GM23338 (cell line): ENCODE measurements at regions not wholly inside any gene's neighbourhood (a gene's known extent, or its start where the extent isn't known, plus 50 kb on each side); places are given as distances from the start of the nearest gene placed in this dataset.

Experiments used
- ATAC-seq: fragments of 200-7000 bp; cut with Tn5 transposase; 3 replicates; pipeline ENCODE4 v1.9.1; 2020
- DNase-seq: peaks from one replicate; pipeline ENCODE4 v3.0.0-alpha.2; 2015; ENCODE audit warnings: low spot score
- H2AFZ ChIP-seq: fragments of 200-600 bp; sonication (generic); 2 replicates; pipeline ENCODE4 v1.8.0; 2016; ENCODE audit warnings: antibody characterized with exemption, mild to moderate bottlenecking, moderate library complexity
- H3F3A ChIP-seq: fragments of 200-600 bp; sonication (generic); replicated peaks from 2 replicates; pipeline ENCODE4 v1.8.0; 2017; ENCODE audit warnings: antibody characterized with exemption, mixed run types, low read depth
- H3K27ac ChIP-seq: fragments of 200-600 bp; sonication (generic); 2 replicates; pipeline ENCODE4 v1.6.1; 2016; ENCODE audit warnings: low read depth
- H3K27me3 ChIP-seq: fragments of 200-600 bp; sonication (generic); 2 replicates; pipeline ENCODE4 v1.8.0; 2016; ENCODE audit warnings: mild to moderate bottlenecking, mixed run types, moderate library complexity; ENCODE audit not compliant: insufficient read depth
- H3K36me3 ChIP-seq: fragments of 200-600 bp; sonication (generic); 2 replicates; pipeline ENCODE4 v1.8.0; 2016; ENCODE audit warnings: mild to moderate bottlenecking; ENCODE audit not compliant: insufficient read depth
- H3K4me1 ChIP-seq: fragments of 200-600 bp; sonication (generic); 2 replicates; pipeline ENCODE4 v1.8.0; 2016; ENCODE audit warnings: mild to moderate bottlenecking, moderate library complexity; ENCODE audit not compliant: insufficient read depth
- H3K4me2 ChIP-seq: fragments of 200-600 bp; sonication (generic); 2 replicates; pipeline ENCODE4 v1.7.1; 2017; ENCODE audit warnings: mixed run types
- H3K4me3 ChIP-seq: fragments of 200-600 bp; sonication (generic); 2 replicates; pipeline ENCODE4 v1.6.1; 2016; ENCODE audit warnings: mixed run types
- H3K79me2 ChIP-seq: fragments of 200-600 bp; sonication (generic); replicated peaks from 2 replicates; pipeline ENCODE4 v1.8.0; 2017; ENCODE audit warnings: mild to moderate bottlenecking; ENCODE audit not compliant: insufficient read depth
- H3K9me2 ChIP-seq: fragments of 200-600 bp; sonication (generic); 2 replicates; pipeline ENCODE4 v1.8.0; 2017; ENCODE audit not compliant: insufficient read depth
- H4K20me1 ChIP-seq: fragments of 200-600 bp; sonication (generic); replicated peaks from 2 replicates; pipeline ENCODE4 v1.8.0; 2017; ENCODE audit warnings: mild to moderate bottlenecking; ENCODE audit not compliant: insufficient read depth
- H3K27ac Mint-ChIP-seq: 2 replicates; pipeline ENCODE4 v1.8.0; 2020; ENCODE audit warnings: inconsistent platforms, mild to moderate bottlenecking, moderate library complexity, mixed read lengths
- H3K27me3 Mint-ChIP-seq: 3 replicates; pipeline ENCODE4 v1.8.0; 2022; ENCODE audit warnings: low read depth, mild to moderate bottlenecking, moderate library complexity, mixed read lengths, inconsistent platforms; ENCODE audit not compliant: insufficient read depth, poor library complexity
- H3K36me3 Mint-ChIP-seq: 3 replicates; pipeline ENCODE4 v1.8.0; 2021; ENCODE audit warnings: low read depth, mild to moderate bottlenecking, inconsistent platforms, moderate library complexity, mixed read lengths
- H3K4me1 Mint-ChIP-seq: 3 replicates; pipeline ENCODE4 v1.8.0; 2020; ENCODE audit warnings: mild to moderate bottlenecking, inconsistent platforms, mixed read lengths
- H3K4me3 Mint-ChIP-seq: 3 replicates; pipeline ENCODE4 v1.8.0; 2021; ENCODE audit warnings: moderate library complexity, mild to moderate bottlenecking, inconsistent platforms, mixed read lengths
- H3K9me3 Mint-ChIP-seq: 3 replicates; pipeline ENCODE4 v1.8.0; 2020; ENCODE audit warnings: moderate library complexity, mild to moderate bottlenecking, inconsistent platforms, mixed read lengths
- CREB1 ChIP-seq: fragments of 250-450 bp; sonication (Bioruptor Pico); IDR thresholded peaks from 2 replicates; pipeline ENCODE4 v1.5.0; 2020; ENCODE audit warnings: low read depth, mild to moderate bottlenecking, moderate library complexity
- EZH2 ChIP-seq: fragments of 200-600 bp; sonication (generic); IDR thresholded peaks from one replicate; pipeline ENCODE4 v1.8.0; 2017; ENCODE audit warnings: antibody characterized with exemption, mild to moderate bottlenecking, low read depth; ENCODE audit not compliant: unreplicated experiment
- EZH2phosphoT487 ChIP-seq: fragments of 200-600 bp; sonication (generic); IDR thresholded peaks from one replicate; pipeline ENCODE4 v1.8.1; 2018; ENCODE audit warnings: antibody characterized with exemption; ENCODE audit not compliant: unreplicated experiment
- JUNB ChIP-seq: IDR thresholded peaks from one replicate; pipeline ENCODE4 v1.6.1; 2016; ENCODE audit warnings: antibody characterized with exemption; ENCODE audit not compliant: unreplicated experiment
- NANOG ChIP-seq: IDR thresholded peaks from 2 replicates; pipeline ENCODE4 v1.6.1; 2016; ENCODE audit warnings: antibody characterized with exemption, borderline replicate concordance
- POLR2AphosphoS5 ChIP-seq: IDR thresholded peaks from 2 replicates; pipeline ENCODE4 v1.6.1; 2016; ENCODE audit warnings: antibody characterized with exemption, low read depth
- STAT1 ChIP-seq: IDR thresholded peaks from one replicate; pipeline ENCODE4 v1.6.1; 2016; ENCODE audit warnings: antibody characterized with exemption; ENCODE audit not compliant: unreplicated experiment
- ZNF114 ChIP-seq: fragments of 250-450 bp; sonication (Bioruptor Pico); IDR thresholded peaks from 2 replicates; pipeline ENCODE4 v1.5.0; 2020; ENCODE audit warnings: mild to moderate bottlenecking, moderate library complexity
- ZNF331 ChIP-seq: fragments of 250-450 bp; sonication (Bioruptor Pico); IDR thresholded peaks from 2 replicates; pipeline ENCODE4 v1.5.0; 2020; ENCODE audit warnings: low read depth, mild to moderate bottlenecking, moderate library complexity
- TF ChIP-seq, protein P1 (sequence below): fragments of 250-450 bp; sonication (Bioruptor Pico); IDR thresholded peaks from 2 replicates; pipeline ENCODE4 v1.5.0; 2020; ENCODE audit warnings: mild to moderate bottlenecking, moderate library complexity
- TF ChIP-seq, protein P2 (sequence below): IDR thresholded peaks from 2 replicates; pipeline ENCODE4 v1.6.1; 2016; ENCODE audit warnings: antibody characterized with exemption
- TF ChIP-seq, protein P3 (sequence below), 2 experiments: fragments of 200-600 bp in 1 of 2; sonication (generic) in 1 of 2; conservative IDR thresholded peaks; 2 replicates each; pipeline versions ENCODE4 v1.5.1 to v1.6.1; 2016 to 2017; ENCODE audit warnings: antibody characterized with exemption in 2 of 2, low read depth in 2 of 2, mild to moderate bottlenecking in 2 of 2, moderate library complexity in 1 of 2
- TF ChIP-seq, protein P4 (sequence below): IDR thresholded peaks from one replicate; pipeline ENCODE4 v1.6.1; 2018; ENCODE audit warnings: antibody characterized with exemption; ENCODE audit not compliant: unreplicated experiment

DNA sequence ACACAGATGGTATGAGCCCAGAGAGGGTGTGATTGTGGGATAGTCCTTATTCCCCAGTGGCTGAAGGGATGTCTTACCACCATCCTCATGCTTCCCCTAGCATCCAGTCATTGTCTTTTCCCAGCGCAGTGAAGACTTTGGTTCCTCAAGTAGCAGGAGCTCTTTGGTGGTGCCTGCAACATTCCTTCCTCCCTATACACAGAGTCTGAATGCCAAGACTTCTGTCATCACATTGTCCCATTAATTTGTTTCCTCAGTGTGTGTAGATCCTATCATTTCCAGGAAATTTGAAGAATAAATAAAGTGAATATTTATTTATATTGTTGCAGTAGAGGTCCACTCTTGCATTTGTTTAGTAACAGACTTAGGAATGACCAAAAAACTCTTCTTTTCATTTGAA, 147.2 kb downstream of the DACT1 start:
- Histone ChIP-seq H3K4me3 (no peak overlapping the region), H3K79me2 (no peaks in the 10 kb centered on the region), H3K4me2 (no peak overlapping the region), H3K36me3 (no peaks in the 10 kb centered on the region), H3K27me3 (no peaks in the 10 kb centered on the region; the same call in 1 of the 2 replicates), H3K4me1 (peaks cover 18% of the 10 kb centered on the region), H3F3A (no peaks in the 10 kb centered on the region), H4K20me1 (no peaks in the 10 kb centered on the region; the same call in 1 of the 2 replicates), H2AFZ (no peak overlapping the region), H3K27ac (no peak overlapping the region), H3K9me2 (peaks cover 4% of the 10 kb centered on the region; the same call in 1 of the 2 replicates)
- DNase-seq (no peak), ATAC-seq (no peak)
- Mint-ChIP-seq H3K4me3 (no peak overlapping the region), H3K27ac (no peak overlapping the region), H3K27me3 (no peaks in the 10 kb centered on the region), H3K9me3 (no peaks in the 10 kb centered on the region; the same call in 2 of the 3 replicates), H3K36me3 (no peaks in the 10 kb centered on the region; the same call in 2 of the 3 replicates), H3K4me1 (peaks cover 18% of the 10 kb centered on the region)
- no peak for TF ChIP-seq ZNF114 (CRISPR knock-in tag)
- no peak for TF ChIP-seq POLR2AphosphoS5
- TF ChIP-seq, protein P1, sequence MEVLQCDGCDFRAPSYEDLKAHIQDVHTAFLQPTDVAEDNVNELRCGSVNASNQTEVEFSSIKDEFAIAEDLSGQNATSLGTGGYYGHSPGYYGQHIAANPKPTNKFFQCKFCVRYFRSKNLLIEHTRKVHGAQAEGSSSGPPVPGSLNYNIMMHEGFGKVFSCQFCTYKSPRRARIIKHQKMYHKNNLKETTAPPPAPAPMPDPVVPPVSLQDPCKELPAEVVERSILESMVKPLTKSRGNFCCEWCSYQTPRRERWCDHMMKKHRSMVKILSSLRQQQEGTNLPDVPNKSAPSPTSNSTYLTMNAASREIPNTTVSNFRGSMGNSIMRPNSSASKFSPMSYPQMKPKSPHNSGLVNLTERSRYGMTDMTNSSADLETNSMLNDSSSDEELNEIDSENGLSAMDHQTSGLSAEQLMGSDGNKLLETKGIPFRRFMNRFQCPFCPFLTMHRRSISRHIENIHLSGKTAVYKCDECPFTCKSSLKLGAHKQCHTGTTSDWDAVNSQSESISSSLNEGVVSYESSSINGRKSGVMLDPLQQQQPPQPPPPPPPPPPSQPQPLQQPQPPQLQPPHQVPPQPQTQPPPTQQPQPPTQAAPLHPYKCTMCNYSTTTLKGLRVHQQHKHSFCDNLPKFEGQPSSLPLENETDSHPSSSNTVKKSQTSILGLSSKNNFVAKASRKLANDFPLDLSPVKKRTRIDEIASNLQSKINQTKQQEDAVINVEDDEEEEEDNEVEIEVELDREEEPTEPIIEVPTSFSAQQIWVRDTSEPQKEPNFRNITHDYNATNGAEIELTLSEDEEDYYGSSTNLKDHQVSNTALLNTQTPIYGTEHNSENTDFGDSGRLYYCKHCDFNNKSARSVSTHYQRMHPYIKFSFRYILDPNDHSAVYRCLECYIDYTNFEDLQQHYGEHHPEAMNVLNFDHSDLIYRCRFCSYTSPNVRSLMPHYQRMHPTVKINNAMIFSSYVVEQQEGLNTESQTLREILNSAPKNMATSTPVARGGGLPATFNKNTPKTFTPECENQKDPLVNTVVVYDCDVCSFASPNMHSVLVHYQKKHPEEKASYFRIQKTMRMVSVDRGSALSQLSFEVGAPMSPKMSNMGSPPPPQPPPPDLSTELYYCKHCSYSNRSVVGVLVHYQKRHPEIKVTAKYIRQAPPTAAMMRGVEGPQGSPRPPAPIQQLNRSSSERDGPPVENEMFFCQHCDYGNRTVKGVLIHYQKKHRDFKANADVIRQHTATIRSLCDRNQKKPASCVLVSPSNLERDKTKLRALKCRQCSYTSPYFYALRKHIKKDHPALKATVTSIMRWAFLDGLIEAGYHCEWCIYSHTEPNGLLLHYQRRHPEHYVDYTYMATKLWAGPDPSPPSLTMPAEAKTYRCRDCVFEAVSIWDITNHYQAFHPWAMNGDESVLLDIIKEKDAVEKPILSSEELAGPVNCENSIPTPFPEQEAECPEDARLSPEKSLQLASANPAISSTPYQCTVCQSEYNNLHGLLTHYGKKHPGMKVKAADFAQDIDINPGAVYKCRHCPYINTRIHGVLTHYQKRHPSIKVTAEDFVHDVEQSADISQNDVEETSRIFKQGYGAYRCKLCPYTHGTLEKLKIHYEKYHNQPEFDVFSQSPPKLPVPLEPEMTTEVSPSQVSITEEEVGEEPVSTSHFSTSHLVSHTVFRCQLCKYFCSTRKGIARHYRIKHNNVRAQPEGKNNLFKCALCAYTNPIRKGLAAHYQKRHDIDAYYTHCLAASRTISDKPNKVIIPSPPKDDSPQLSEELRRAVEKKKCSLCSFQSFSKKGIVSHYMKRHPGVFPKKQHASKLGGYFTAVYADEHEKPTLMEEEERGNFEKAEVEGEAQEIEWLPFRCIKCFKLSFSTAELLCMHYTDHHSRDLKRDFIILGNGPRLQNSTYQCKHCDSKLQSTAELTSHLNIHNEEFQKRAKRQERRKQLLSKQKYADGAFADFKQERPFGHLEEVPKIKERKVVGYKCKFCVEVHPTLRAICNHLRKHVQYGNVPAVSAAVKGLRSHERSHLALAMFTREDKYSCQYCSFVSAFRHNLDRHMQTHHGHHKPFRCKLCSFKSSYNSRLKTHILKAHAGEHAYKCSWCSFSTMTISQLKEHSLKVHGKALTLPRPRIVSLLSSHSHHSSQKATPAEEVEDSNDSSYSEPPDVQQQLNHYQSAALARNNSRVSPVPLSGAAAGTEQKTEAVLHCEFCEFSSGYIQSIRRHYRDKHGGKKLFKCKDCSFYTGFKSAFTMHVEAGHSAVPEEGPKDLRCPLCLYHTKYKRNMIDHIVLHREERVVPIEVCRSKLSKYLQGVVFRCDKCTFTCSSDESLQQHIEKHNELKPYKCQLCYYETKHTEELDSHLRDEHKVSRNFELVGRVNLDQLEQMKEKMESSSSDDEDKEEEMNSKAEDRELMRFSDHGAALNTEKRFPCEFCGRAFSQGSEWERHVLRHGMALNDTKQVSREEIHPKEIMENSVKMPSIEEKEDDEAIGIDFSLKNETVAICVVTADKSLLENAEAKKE (CRISPR knock-in tag) = no peak
- TF ChIP-seq STAT1 = no peak
- TF ChIP-seq EZH2phosphoT487 = no peak
- no peak for TF ChIP-seq NANOG
- TF ChIP-seq EZH2 = no peak
- TF ChIP-seq, protein P2, sequence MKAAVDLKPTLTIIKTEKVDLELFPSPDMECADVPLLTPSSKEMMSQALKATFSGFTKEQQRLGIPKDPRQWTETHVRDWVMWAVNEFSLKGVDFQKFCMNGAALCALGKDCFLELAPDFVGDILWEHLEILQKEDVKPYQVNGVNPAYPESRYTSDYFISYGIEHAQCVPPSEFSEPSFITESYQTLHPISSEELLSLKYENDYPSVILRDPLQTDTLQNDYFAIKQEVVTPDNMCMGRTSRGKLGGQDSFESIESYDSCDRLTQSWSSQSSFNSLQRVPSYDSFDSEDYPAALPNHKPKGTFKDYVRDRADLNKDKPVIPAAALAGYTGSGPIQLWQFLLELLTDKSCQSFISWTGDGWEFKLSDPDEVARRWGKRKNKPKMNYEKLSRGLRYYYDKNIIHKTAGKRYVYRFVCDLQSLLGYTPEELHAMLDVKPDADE = no peak
- no peak for TF ChIP-seq CREB1 (CRISPR knock-in tag)
- TF ChIP-seq JUNB = no peak
- TF ChIP-seq ZNF331 = no peak
- TF ChIP-seq, protein P3, sequence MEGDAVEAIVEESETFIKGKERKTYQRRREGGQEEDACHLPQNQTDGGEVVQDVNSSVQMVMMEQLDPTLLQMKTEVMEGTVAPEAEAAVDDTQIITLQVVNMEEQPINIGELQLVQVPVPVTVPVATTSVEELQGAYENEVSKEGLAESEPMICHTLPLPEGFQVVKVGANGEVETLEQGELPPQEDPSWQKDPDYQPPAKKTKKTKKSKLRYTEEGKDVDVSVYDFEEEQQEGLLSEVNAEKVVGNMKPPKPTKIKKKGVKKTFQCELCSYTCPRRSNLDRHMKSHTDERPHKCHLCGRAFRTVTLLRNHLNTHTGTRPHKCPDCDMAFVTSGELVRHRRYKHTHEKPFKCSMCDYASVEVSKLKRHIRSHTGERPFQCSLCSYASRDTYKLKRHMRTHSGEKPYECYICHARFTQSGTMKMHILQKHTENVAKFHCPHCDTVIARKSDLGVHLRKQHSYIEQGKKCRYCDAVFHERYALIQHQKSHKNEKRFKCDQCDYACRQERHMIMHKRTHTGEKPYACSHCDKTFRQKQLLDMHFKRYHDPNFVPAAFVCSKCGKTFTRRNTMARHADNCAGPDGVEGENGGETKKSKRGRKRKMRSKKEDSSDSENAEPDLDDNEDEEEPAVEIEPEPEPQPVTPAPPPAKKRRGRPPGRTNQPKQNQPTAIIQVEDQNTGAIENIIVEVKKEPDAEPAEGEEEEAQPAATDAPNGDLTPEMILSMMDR (conservative IDR thresholded peaks at IDR 0.05; ENCODE audit: low read depth in 2 of 2) = no peak
- TF ChIP-seq, protein P4, sequence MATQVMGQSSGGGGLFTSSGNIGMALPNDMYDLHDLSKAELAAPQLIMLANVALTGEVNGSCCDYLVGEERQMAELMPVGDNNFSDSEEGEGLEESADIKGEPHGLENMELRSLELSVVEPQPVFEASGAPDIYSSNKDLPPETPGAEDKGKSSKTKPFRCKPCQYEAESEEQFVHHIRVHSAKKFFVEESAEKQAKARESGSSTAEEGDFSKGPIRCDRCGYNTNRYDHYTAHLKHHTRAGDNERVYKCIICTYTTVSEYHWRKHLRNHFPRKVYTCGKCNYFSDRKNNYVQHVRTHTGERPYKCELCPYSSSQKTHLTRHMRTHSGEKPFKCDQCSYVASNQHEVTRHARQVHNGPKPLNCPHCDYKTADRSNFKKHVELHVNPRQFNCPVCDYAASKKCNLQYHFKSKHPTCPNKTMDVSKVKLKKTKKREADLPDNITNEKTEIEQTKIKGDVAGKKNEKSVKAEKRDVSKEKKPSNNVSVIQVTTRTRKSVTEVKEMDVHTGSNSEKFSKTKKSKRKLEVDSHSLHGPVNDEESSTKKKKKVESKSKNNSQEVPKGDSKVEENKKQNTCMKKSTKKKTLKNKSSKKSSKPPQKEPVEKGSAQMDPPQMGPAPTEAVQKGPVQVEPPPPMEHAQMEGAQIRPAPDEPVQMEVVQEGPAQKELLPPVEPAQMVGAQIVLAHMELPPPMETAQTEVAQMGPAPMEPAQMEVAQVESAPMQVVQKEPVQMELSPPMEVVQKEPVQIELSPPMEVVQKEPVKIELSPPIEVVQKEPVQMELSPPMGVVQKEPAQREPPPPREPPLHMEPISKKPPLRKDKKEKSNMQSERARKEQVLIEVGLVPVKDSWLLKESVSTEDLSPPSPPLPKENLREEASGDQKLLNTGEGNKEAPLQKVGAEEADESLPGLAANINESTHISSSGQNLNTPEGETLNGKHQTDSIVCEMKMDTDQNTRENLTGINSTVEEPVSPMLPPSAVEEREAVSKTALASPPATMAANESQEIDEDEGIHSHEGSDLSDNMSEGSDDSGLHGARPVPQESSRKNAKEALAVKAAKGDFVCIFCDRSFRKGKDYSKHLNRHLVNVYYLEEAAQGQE = no peak
